Brain pericyte (primary cell): ENCODE measurements at regions not wholly inside any gene's neighbourhood (a gene's known extent, or its start where the extent isn't known, plus 50 kb on each side); places are given as distances from the start of the nearest gene placed in this dataset.

Experiments used
- DNase-seq: peaks from one replicate; pipeline ENCODE4 v3.0.0-alpha.2; 2012; ENCODE audit warnings: low read depth, low spot score

- DNase-seq: no peak
Observed at GRCh38 chr11:121696177-121696871, 243.6 kb upstream of the SORL1-AS1 start.

GRCh38 chr11:121692236-121692635, 239.5 kb upstream of the SORL1-AS1 start:
- no peak for DNase-seq

- no peak for DNase-seq
Observed at GRCh38 chr11:121688860-121689614, 236.3 kb upstream of the SORL1-AS1 start.

GRCh38 chr11:121688055-121688491, 235.3 kb upstream of the SORL1-AS1 start:
- DNase-seq: peak; percentile 24

- no peak for DNase-seq
Observed at GRCh38 chr11:121683791-121684190, 231.0 kb upstream of the SORL1-AS1 start.
